ENCODE measurements at regions not wholly inside any gene's neighbourhood (a gene's known extent, or its start where the extent isn't known, plus 50 kb on each side); places are given as distances from the start of the nearest gene placed in this dataset.
"Not testable (repeated sequence)": the region's sequence is repeated elsewhere in the genome, so short reads cannot be mapped to it uniquely, and the experiment has no call there.

GRCh38 chr15:44829150-44829549 lies 92.8 kb downstream of the TRIM69 start:
- not testable (repeated sequence) for TF ChIP-seq CTCF (conservative IDR thresholded peaks at IDR 0.05; ENCODE audit: low read depth, low read length); EZH2 (IDR thresholded peaks at IDR 0.05; ENCODE audit: low read length, unreplicated experiment); EZH2phosphoT487 (IDR thresholded peaks at IDR 0.05; ENCODE audit: borderline replicate concordance, low read length)

All from PC-3 (cell line).